ENCODE measurements at regions not wholly inside any gene's neighbourhood (a gene's known extent, or its start where the extent isn't known, plus 50 kb on each side); places are given as distances from the start of the nearest gene placed in this dataset.

DNA sequence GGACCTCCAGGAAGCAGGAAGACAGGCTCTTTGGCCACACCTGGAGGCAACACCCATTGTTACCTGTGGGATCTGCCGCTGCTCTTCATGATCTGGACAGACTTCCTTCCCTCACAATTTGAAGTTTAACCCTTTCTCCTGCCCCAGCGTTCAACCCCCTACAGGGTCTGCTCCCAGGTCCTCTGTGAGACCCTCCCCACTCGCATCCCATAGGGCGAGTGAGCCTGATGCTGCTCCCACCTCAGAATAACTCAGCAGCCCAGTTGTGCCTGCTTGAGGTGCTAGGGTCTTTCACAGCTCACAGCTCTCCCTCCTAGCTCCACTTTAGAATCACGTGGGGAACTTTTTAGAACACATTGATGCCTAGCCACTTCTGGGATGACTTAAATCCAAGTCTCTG lies 61.8 kb upstream of the C10orf90 start:
- POLR2A ChIA-PET, result no interaction called here

DNA sequence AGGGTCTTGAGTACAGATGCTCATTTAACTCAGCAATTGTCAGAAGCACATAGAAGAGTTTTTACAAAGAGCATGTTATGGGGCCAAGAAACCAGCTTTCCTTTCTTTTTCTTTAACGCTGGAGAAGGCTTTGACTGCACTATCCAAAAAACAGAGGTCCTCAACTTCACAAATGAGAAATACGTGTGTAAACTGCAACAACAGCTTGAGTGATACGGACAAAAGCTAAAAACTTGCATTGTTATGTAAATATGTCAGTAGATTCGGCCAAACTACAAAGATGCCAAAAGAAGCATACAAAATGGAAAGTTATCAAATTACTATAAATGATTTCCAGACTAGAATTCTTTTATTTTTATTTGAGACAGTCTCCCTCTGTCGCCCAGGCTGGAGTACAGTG lies 62.4 kb upstream of the C10orf90 start:
- no peaks in the 10 kb centered on the region for H3K9me3 Mint-ChIP-seq
- intact Hi-C loops (cut with micrococcal nuclease), result no loop called here
- TF ChIP-seq, protein P1, sequence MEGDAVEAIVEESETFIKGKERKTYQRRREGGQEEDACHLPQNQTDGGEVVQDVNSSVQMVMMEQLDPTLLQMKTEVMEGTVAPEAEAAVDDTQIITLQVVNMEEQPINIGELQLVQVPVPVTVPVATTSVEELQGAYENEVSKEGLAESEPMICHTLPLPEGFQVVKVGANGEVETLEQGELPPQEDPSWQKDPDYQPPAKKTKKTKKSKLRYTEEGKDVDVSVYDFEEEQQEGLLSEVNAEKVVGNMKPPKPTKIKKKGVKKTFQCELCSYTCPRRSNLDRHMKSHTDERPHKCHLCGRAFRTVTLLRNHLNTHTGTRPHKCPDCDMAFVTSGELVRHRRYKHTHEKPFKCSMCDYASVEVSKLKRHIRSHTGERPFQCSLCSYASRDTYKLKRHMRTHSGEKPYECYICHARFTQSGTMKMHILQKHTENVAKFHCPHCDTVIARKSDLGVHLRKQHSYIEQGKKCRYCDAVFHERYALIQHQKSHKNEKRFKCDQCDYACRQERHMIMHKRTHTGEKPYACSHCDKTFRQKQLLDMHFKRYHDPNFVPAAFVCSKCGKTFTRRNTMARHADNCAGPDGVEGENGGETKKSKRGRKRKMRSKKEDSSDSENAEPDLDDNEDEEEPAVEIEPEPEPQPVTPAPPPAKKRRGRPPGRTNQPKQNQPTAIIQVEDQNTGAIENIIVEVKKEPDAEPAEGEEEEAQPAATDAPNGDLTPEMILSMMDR (IDR thresholded peaks at IDR 0.05), result no peak
- POLR2A ChIA-PET, result no interaction called here
- H3K4me1 Mint-ChIP-seq, result no peaks in the 10 kb centered on the region
- H3K4me3 Mint-ChIP-seq, result no peak overlapping the region
- no peaks in the 10 kb centered on the region for H3K27me3 Mint-ChIP-seq
- CTCF ChIA-PET, result no interaction called here
- ATAC-seq (ENCODE audit: low read depth), result no peak
- H3K36me3 Mint-ChIP-seq (ENCODE audit: low read depth), result no peaks in the 10 kb centered on the region
- no peak for DNase-seq
- H3K27ac Mint-ChIP-seq, result no peak overlapping the region

More for the DNA sequence above, 61.8 kb upstream of the C10orf90 start:
- Mint-ChIP-seq H3K36me3 (ENCODE audit: low read depth) (no peaks in the 10 kb centered on the region), H3K9me3 (no peaks in the 10 kb centered on the region), H3K27ac (no peak overlapping the region), H3K4me1 (no peaks in the 10 kb centered on the region), H3K4me3 (no peak overlapping the region), H3K27me3 (no peaks in the 10 kb centered on the region)
- CTCF ChIA-PET, result no interaction called here
- intact Hi-C loops (cut with micrococcal nuclease), result no loop called here
- TF ChIP-seq, protein P1 (IDR thresholded peaks at IDR 0.05), result no peak
- ATAC-seq (ENCODE audit: low read depth) (no peak), DNase-seq (no peak)

DNA sequence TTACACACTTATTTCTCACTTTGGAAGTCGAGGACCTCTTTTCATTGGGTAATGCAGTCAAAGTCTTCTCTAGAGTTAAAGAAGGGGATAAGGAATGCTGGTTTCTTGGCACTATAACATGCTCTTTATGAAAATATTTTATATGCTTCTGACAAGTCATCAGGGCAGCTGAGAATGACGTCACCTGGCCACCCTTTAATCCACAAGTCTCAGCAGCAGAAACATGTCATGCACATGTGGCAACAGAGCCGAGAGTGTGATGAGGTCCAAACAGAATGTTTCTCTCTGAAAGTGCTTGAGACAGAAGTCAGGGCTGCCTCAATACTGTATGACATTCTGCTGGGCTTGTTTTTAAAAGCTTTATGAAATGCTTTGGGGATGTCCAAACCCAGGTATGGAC lies 63.5 kb upstream of the C10orf90 start:
- H3K9me3 Mint-ChIP-seq, result no peaks in the 10 kb centered on the region
- DNase-seq (no peak), ATAC-seq (ENCODE audit: low read depth) (no peak)
- H3K4me3 Mint-ChIP-seq, result no peak overlapping the region
- H3K36me3 Mint-ChIP-seq (ENCODE audit: low read depth), result no peaks in the 10 kb centered on the region
- intact Hi-C loops (cut with micrococcal nuclease), result no loop called here
- no peak overlapping the region for H3K27ac Mint-ChIP-seq
- no peaks in the 10 kb centered on the region for H3K27me3 Mint-ChIP-seq
- H3K4me1 Mint-ChIP-seq, result no peaks in the 10 kb centered on the region
- CTCF ChIA-PET, result no interaction called here
- POLR2A ChIA-PET, result no interaction called here
- TF ChIP-seq, protein P1 (IDR thresholded peaks at IDR 0.05), result no peak

DNA sequence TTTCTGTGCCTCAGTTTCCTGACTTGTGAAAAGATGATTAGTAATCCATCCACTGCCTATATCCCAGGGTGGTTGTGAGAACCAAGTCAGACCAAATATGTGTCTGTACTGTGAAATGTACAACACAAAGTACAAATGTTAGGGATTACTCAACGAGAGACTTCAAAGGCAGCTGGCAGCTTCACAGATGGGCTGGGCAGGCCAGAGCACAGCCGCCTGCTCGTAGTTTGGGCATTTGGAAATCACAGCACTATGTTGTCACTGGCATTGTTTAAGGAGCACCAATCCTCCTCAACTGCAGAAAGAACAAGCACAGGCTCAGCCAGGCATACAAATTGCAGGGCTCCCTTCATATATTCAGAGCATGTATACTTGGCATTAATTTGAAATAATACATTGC lies 64.5 kb upstream of the C10orf90 start:
- TF ChIP-seq, protein P1 (IDR thresholded peaks at IDR 0.05), result no peak
- CTCF ChIA-PET, result no interaction called here
- Mint-ChIP-seq H3K4me3 (no peak overlapping the region), H3K36me3 (ENCODE audit: low read depth) (no peaks in the 10 kb centered on the region), H3K4me1 (no peaks in the 10 kb centered on the region), H3K9me3 (no peaks in the 10 kb centered on the region), H3K27me3 (no peaks in the 10 kb centered on the region), H3K27ac (no peak overlapping the region)
- POLR2A ChIA-PET, result no interaction called here
- intact Hi-C loops (cut with micrococcal nuclease), result no loop called here
- ATAC-seq (ENCODE audit: low read depth) (no peak), DNase-seq (no peak)

DNA sequence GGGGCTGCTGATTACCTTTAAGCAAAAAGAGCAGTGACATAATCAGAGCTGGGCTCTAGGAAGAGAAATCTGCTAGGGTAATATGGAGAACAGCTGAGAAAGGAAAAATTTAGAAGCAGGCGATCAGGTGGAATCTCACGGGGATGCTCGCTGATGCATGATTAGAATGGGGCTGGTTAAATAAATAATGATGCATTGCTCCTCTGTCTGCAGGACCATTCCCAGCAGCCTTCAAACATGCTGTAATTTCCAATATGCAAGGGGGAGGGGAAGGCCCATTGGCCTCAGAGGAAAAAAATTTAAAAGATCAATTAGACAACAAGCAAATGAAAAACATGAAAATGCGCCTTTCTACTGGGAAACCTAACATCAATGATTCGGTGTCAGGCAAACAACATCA lies 65.6 kb upstream of the C10orf90 start:
- DNase-seq (no peak), ATAC-seq (ENCODE audit: low read depth) (no peak)
- TF ChIP-seq, protein P1 (IDR thresholded peaks at IDR 0.05), result no peak
- no peaks in the 10 kb centered on the region for H3K36me3 Mint-ChIP-seq (ENCODE audit: low read depth)
- no peak overlapping the region for H3K27ac Mint-ChIP-seq
- no peaks in the 10 kb centered on the region for H3K27me3 Mint-ChIP-seq
- no peak overlapping the region for H3K4me3 Mint-ChIP-seq
- ChIA-PET POLR2A (no interaction called here), CTCF (no interaction called here)
- intact Hi-C loops (cut with micrococcal nuclease), result no loop called here
- no peaks in the 10 kb centered on the region for H3K4me1 Mint-ChIP-seq
- no peaks in the 10 kb centered on the region for H3K9me3 Mint-ChIP-seq

All from activated B cell treated with CpG ODN at 0.5 μM for 24 hours (primary cell).